B cell (primary cell): ENCODE measurements at regions not wholly inside any gene's neighbourhood (a gene's known extent, or its start where the extent isn't known, plus 50 kb on each side); places are given as distances from the start of the nearest gene placed in this dataset.
A peak's percentile ranks its signal among the peaks of the same experiment; 100 is the strongest.

Experiments used
- ATAC-seq: fragments of 200-7000 bp; cut with Tn5 transposase; one replicate; pipeline ENCODE4 v1.10.0; 2021; ENCODE audit warnings: low read depth, mild to moderate bottlenecking, moderate number of reproducible peaks, moderate library complexity
- CTCF ChIA-PET: fragments of 350-600 bp; sonication (Branson Sonifier 250); formaldehyde crosslinking; loops from one replicate; lab custom pipeline; 2021; ENCODE audit warnings: antibody characterized with exemption, inconsistent platforms; lab: Charles Lee
- POLR2A ChIA-PET: fragments of 350-600 bp; sonication (Branson Sonifier 250); formaldehyde crosslinking; loops from one replicate; lab custom pipeline; 2021; ENCODE audit warnings: antibody characterized with exemption; lab: Charles Lee
- DNase-seq: peaks from one replicate; pipeline ENCODE4 v3.0.0; 2013
- H2AFZ ChIP-seq: 2 replicates; pipeline ENCODE4 v1.6.1; 2012; ENCODE audit warnings: mild to moderate bottlenecking, low read depth, low read length; ENCODE audit not compliant: insufficient read depth, poor library complexity, severe bottlenecking
- H3K27ac ChIP-seq, 2 donors: 1 replicate in 1 of 2; 2 replicates in 1 of 2; pipeline ENCODE4 v1.5.1; 2012 to 2013; ENCODE audit warnings: low read length in 2 of 2, mild to moderate bottlenecking in 2 of 2, moderate library complexity in 1 of 2
- H3K27me3 ChIP-seq, 4 experiments: fragments of 200-600 bp in 1 of 4; sonication (generic) in 1 of 4; replicated peaks in 1 of 4; 1 replicate in 2 of 4; 2 replicates in 2 of 4; pipeline versions ENCODE4 v1.6.1 to v1.7.0; 2013 to 2016; ENCODE audit warnings: low read length in 3 of 4, mild to moderate bottlenecking in 2 of 4, mixed read lengths in 1 of 4, moderate library complexity in 1 of 4; ENCODE audit not compliant: insufficient read depth in 4 of 4, control insufficient read depth in 3 of 4; ENCODE audit errors: control extremely low read depth in 1 of 4
- H3K36me3 ChIP-seq, 2 experiments: replicated peaks in 1 of 2; 1 replicate in 1 of 2; 2 replicates in 1 of 2; pipeline versions ENCODE4 v1.6.1 to v1.7.1; 2013; ENCODE audit warnings: low read length in 1 of 2; ENCODE audit not compliant: insufficient read depth in 2 of 2, control insufficient read depth in 1 of 2; ENCODE audit errors: control extremely low read depth in 1 of 2, extremely low read depth in 1 of 2
- H3K4me1 ChIP-seq, 2 donors: fragments of 200-600 bp in 1 of 2; sonication (generic) in 1 of 2; 1 replicate in 1 of 2; 2 replicates in 1 of 2; pipeline versions ENCODE4 v1.5.1 to v1.6.1; 2013 to 2017; ENCODE audit warnings: low read length in 2 of 2; ENCODE audit not compliant: control insufficient read depth in 2 of 2, insufficient read depth in 2 of 2
- H3K4me2 ChIP-seq: replicated peaks from 2 replicates; pipeline ENCODE3; 2012; ENCODE audit warnings: mild to moderate bottlenecking, low read depth, low read length; ENCODE audit not compliant: poor library complexity, severe bottlenecking
- H3K4me3 ChIP-seq, 5 experiments: fragments of 200-600 bp in 1 of 5; sonication (generic) in 1 of 5; 1 replicate in 3 of 5; 2 replicates in 2 of 5; pipeline versions ENCODE4 v1.5.1 to v1.7.0; 2011 to 2016; ENCODE audit warnings: low read length in 4 of 5, mild to moderate bottlenecking in 4 of 5, low read depth in 2 of 5, control low read depth in 1 of 5, moderate library complexity in 1 of 5; ENCODE audit not compliant: insufficient read depth in 1 of 5; ENCODE audit errors: control extremely low read depth in 1 of 5, extremely low read depth in 1 of 5
- H3K79me2 ChIP-seq: fragments of 200-600 bp; sonication (generic); one replicate; pipeline ENCODE4 v1.6.0; 2016; ENCODE audit warnings: low read length; ENCODE audit not compliant: control insufficient read depth, insufficient read depth
- H3K9ac ChIP-seq: fragments of 200-600 bp; sonication (generic); 2 replicates; pipeline ENCODE4 v1.6.1; 2017; ENCODE audit warnings: mild to moderate bottlenecking, low read length, moderate library complexity
- H3K9me3 ChIP-seq, 3 donors: one replicate each; pipeline versions ENCODE4 v1.6.1 to v1.7.1; 2013; ENCODE audit warnings: low read length in 2 of 3; ENCODE audit not compliant: control insufficient read depth in 2 of 3, insufficient read depth in 1 of 3; ENCODE audit errors: control extremely low read depth in 1 of 3
- H4K20me1 ChIP-seq: 2 replicates; pipeline ENCODE4 v1.6.0; 2012; ENCODE audit warnings: mild to moderate bottlenecking, low read length; ENCODE audit not compliant: insufficient read depth, control insufficient read depth, poor library complexity, severe bottlenecking
- H3K27ac Mint-ChIP-seq: one replicate; pipeline ENCODE4 v1.8.0; 2021; ENCODE audit warnings: mixed read lengths
- H3K27me3 Mint-ChIP-seq: one replicate; pipeline ENCODE4 v1.8.0; 2021; ENCODE audit warnings: mixed read lengths
- H3K4me1 Mint-ChIP-seq: one replicate; pipeline ENCODE4 v1.8.0; 2021; ENCODE audit warnings: mixed read lengths
- H3K4me3 Mint-ChIP-seq: one replicate; pipeline ENCODE4 v1.8.0; 2021; ENCODE audit warnings: mixed read lengths
- H3K9me3 Mint-ChIP-seq: one replicate; pipeline ENCODE4 v1.8.0; 2022; ENCODE audit warnings: mixed read lengths; ENCODE audit not compliant: insufficient read depth
- CTCF ChIP-seq: fragments of 200-600 bp; IDR thresholded peaks from one replicate; pipeline ENCODE4 v1.8.0; 2022; ENCODE audit warnings: antibody characterized with exemption, mild to moderate bottlenecking
- EZH2 ChIP-seq: IDR thresholded peaks from 2 replicates; pipeline ENCODE4 v1.6.1; 2012; ENCODE audit warnings: borderline replicate concordance, low read depth, mild to moderate bottlenecking, moderate library complexity, low read length; ENCODE audit not compliant: insufficient read depth, poor library complexity, severe bottlenecking
- WGBS: methylation state at CpG from one replicate; pipeline ENCODE4 v1.1.5; 2013; ENCODE audit warnings: missing lambda C conversion rate; ENCODE audit not compliant: insufficient coverage; 5-methylcytosine and 5-hydroxymethylcytosine counted together
- intact Hi-C: fragments of 100-400 bp; cut with micrococcal nuclease; formaldehyde crosslinking; loops from one replicate; pipeline ENCODE4 v1.10.0; 2022

DNA sequence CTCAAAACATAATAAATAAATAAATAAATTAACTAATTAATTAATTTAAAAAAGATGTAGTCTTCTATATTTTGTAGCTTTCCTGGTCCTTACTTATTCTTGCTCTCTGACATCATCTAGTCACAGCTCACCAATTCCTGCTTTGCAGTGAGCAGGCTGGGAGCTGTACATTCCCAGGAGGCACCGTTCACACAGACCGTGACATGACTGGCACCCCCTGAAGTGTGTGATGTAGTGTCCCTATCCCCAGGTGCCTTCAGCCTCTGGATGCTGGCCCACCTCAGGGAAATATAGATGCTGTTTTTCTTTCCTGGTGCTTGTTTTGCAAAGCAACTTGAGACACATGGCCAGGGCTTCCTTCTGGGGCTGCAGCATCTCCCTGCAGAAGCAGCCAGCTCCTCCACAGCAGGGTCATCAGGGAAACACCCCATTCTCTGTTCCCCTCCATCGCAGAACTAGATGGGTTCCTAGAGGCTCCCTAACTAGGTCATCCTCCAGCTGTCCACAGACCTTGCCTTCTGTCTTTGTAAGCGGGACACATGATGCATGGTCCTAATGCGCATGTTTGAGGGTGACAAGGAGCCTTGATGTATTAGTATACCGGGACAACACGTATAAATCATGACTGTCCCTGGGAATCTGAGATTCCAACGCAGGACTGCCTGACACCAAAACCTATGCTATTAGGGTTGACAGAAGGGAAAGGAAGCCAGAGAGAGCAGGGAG, 76.4 kb downstream of the RHOB start:
- no peaks in the 10 kb centered on the region for H3K9me3 Mint-ChIP-seq
- TF ChIP-seq CTCF (no peak), EZH2 (no peak)
- Histone ChIP-seq H3K9ac (no peak overlapping the region), H3K27me3 (peaks cover 0 to 9% (median 0%) of the 10 kb centered on the region in 4 experiments), H3K79me2 (no peaks in the 10 kb centered on the region), H3K9me3 (no peaks in the 10 kb centered on the region), H3K36me3 (no peaks in the 10 kb centered on the region), H3K4me3 (no peak overlapping the region), H2AFZ (no peak overlapping the region), H4K20me1 (no peaks in the 10 kb centered on the region), H3K27ac (no peak overlapping the region), H3K4me2 (no peak overlapping the region), H3K4me1 (peaks cover 15 to 17% of the 10 kb centered on the region in 2 donors)
- intact Hi-C loops, result no loop called here
- H3K27me3 Mint-ChIP-seq, result peaks cover 4% of the 10 kb centered on the region
- DNase-seq (no peak), ATAC-seq (no peak)
- 72% methylated on average over 7 of the region's 8 CpGs for WGBS
- ChIA-PET CTCF (no interaction called here), POLR2A (interaction anchor here (3.6 kb wide), 1 partner anchor 76 kb away, joined by 19 read pairs; the partner anchor contains the start of gene RHOB)
- peaks cover 28% of the 10 kb centered on the region for H3K4me1 Mint-ChIP-seq
- H3K27ac Mint-ChIP-seq, result no peak overlapping the region
- no peak overlapping the region for H3K4me3 Mint-ChIP-seq

GRCh38 chr2:20523799-20524187, 76.9 kb downstream of the RHOB start:
- POLR2A ChIA-PET, result interaction anchor here (3.6 kb wide), 1 partner anchor 77 kb away, joined by 19 read pairs; the partner anchor contains the start of gene RHOB
- WGBS, result 100% methylated on average over 1 of the region's 5 CpGs
- Histone ChIP-seq H3K4me3 (no peak overlapping the region), H3K27me3 (peaks cover 0 to 9% (median 0%) of the 10 kb centered on the region in 4 experiments), H3K4me2 (peak overlapping the region; percentile 73), H3K4me1 (peaks cover 15 to 17% of the 10 kb centered on the region in 2 donors), H4K20me1 (no peaks in the 10 kb centered on the region), H3K36me3 (no peaks in the 10 kb centered on the region), H3K9ac (no peak overlapping the region), H3K9me3 (no peaks in the 10 kb centered on the region), H2AFZ (no peak overlapping the region), H3K79me2 (no peaks in the 10 kb centered on the region), H3K27ac (no peak overlapping the region)
- no peaks in the 10 kb centered on the region for H3K9me3 Mint-ChIP-seq
- H3K4me3 Mint-ChIP-seq, result no peak overlapping the region
- intact Hi-C loops, result loop anchor here (2.0 kb wide), 1 partner anchor 77 kb away; the partner anchor contains the start of gene RHOB
- CTCF ChIA-PET, result interaction anchor here (1.0 kb wide), 1 partner anchor 118 kb away, joined by 4 read pairs; no protein-coding TSS in a partner anchor
- peaks cover 28% of the 10 kb centered on the region for H3K4me1 Mint-ChIP-seq
- no peak for TF ChIP-seq EZH2
- TF ChIP-seq CTCF, result no peak
- H3K27me3 Mint-ChIP-seq, result peaks cover 4% of the 10 kb centered on the region
- DNase-seq (no peak), ATAC-seq (no peak)
- H3K27ac Mint-ChIP-seq, result no peak overlapping the region
